Glutamatergic neuron (in vitro differentiated cells): ENCODE measurements at regions not wholly inside any gene's neighbourhood (a gene's known extent, or its start where the extent isn't known, plus 50 kb on each side); places are given as distances from the start of the nearest gene placed in this dataset.

ENCODE experiments used
- DNase-seq: peaks from one replicate; pipeline ENCODE4 v3.0.0; 2022
- H3K27ac Mint-ChIP-seq: one replicate; pipeline ENCODE4 v1.8.0; 2020; ENCODE audit warnings: mild to moderate bottlenecking, mixed read lengths, inconsistent platforms; ENCODE audit not compliant: unreplicated experiment
- H3K27me3 Mint-ChIP-seq: one replicate; pipeline ENCODE4 v1.8.0; 2020; ENCODE audit warnings: mild to moderate bottlenecking, moderate library complexity, mixed read lengths, inconsistent platforms; ENCODE audit not compliant: unreplicated experiment
- H3K36me3 Mint-ChIP-seq: one replicate; pipeline ENCODE4 v1.8.0; 2020; ENCODE audit warnings: mild to moderate bottlenecking, mixed read lengths, inconsistent platforms; ENCODE audit not compliant: unreplicated experiment
- H3K4me1 Mint-ChIP-seq: one replicate; pipeline ENCODE4 v1.8.0; 2020; ENCODE audit warnings: mild to moderate bottlenecking, low read depth, mixed read lengths, inconsistent platforms; ENCODE audit not compliant: unreplicated experiment
- H3K4me3 Mint-ChIP-seq: one replicate; pipeline ENCODE4 v1.8.0; 2020; ENCODE audit warnings: mild to moderate bottlenecking, mixed read lengths, inconsistent platforms; ENCODE audit not compliant: unreplicated experiment
- H3K9me3 Mint-ChIP-seq: one replicate; pipeline ENCODE4 v1.8.0; 2020; ENCODE audit warnings: mild to moderate bottlenecking, moderate library complexity, mixed read lengths, inconsistent platforms; ENCODE audit not compliant: unreplicated experiment
- TF ChIP-seq, protein P1 (sequence below): fragments of 200-600 bp; sonication (generic); IDR thresholded peaks from one replicate; pipeline ENCODE4 v1.5.0; 2021; ENCODE audit not compliant: partially characterized antibody, unreplicated experiment

DNA sequence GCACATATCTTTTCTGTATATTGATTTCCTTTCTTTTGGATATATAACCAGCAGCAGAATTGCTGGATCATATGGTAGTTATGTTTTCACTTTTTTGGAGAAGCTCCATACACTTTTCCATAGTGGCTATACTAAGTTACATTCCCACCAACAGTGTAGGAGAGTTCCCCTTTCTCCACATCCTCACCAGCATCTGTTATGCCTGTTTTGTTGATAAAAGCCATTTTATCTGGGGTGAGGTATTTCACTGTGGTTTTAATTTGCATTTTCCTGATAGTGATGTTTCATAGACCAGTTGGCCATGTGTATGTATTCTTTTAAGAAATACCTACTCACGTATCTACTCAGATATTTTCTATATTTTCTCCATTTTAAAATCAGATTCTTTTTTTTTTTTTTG, 419.3 kb upstream of the FAT3 start:
- Mint-ChIP-seq H3K27ac (no peak overlapping the region), H3K4me3 (no peak overlapping the region), H3K9me3 (no peaks in the 10 kb centered on the region), H3K27me3 (peaks cover 2% of the 10 kb centered on the region), H3K36me3 (peaks cover 6% of the 10 kb centered on the region), H3K4me1 (peaks cover 23% of the 10 kb centered on the region)
- no peak for DNase-seq
- TF ChIP-seq, protein P1, sequence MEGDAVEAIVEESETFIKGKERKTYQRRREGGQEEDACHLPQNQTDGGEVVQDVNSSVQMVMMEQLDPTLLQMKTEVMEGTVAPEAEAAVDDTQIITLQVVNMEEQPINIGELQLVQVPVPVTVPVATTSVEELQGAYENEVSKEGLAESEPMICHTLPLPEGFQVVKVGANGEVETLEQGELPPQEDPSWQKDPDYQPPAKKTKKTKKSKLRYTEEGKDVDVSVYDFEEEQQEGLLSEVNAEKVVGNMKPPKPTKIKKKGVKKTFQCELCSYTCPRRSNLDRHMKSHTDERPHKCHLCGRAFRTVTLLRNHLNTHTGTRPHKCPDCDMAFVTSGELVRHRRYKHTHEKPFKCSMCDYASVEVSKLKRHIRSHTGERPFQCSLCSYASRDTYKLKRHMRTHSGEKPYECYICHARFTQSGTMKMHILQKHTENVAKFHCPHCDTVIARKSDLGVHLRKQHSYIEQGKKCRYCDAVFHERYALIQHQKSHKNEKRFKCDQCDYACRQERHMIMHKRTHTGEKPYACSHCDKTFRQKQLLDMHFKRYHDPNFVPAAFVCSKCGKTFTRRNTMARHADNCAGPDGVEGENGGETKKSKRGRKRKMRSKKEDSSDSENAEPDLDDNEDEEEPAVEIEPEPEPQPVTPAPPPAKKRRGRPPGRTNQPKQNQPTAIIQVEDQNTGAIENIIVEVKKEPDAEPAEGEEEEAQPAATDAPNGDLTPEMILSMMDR = no peak

DNA sequence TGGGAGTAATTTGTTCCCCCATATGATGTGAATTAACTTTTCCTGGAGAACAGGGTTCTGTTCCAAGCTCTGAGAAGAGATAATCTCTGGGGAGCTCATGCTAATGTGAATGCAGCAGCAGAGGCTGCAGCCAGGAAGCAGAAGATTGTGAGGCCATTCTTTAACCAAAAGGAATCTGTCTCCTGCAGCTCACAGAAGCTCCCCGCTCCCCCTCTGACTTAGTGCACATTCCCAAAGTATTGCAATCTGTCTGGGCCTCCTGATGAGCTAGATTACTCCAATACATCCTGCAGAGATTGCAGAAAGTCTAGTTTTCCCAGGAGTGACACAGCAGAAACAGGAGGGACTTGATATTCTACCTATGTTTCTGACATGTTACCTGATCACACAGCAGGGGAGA, 420.6 kb upstream of the FAT3 start:
- Mint-ChIP-seq H3K27ac (no peak overlapping the region), H3K4me1 (peaks cover 28% of the 10 kb centered on the region), H3K36me3 (no peaks in the 10 kb centered on the region), H3K4me3 (no peak overlapping the region), H3K9me3 (no peaks in the 10 kb centered on the region), H3K27me3 (peaks cover 2% of the 10 kb centered on the region)
- TF ChIP-seq, protein P1 = no peak
- no peak for DNase-seq

DNA sequence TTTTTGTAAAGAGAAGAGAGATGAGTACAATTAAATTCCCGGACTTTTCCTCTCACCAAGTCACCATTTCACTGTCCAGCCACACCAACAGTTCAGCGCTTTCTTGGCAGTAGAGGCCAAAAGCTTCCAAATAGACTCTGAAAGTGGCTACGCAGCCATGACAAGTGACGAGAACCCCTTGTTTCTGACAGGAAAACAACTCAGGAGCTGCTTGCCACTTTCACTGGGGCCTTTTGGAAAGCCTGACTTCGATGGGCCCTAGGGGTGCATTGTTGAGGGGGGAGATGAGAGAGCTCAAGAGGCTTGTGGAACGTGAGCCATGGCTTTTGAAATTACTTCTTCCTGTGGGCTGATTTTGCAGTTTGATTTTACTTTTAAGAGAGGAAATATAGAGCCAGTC, 422.1 kb upstream of the FAT3 start:
- H3K4me1 Mint-ChIP-seq = peaks cover 28% of the 10 kb centered on the region
- H3K27ac Mint-ChIP-seq = peak overlapping the region; percentile 4
- DNase-seq = no peak
- TF ChIP-seq, protein P1 = no peak
- no peak overlapping the region for H3K4me3 Mint-ChIP-seq
- no peaks in the 10 kb centered on the region for H3K36me3 Mint-ChIP-seq
- H3K27me3 Mint-ChIP-seq = peaks cover 2% of the 10 kb centered on the region
- H3K9me3 Mint-ChIP-seq = no peaks in the 10 kb centered on the region

DNA sequence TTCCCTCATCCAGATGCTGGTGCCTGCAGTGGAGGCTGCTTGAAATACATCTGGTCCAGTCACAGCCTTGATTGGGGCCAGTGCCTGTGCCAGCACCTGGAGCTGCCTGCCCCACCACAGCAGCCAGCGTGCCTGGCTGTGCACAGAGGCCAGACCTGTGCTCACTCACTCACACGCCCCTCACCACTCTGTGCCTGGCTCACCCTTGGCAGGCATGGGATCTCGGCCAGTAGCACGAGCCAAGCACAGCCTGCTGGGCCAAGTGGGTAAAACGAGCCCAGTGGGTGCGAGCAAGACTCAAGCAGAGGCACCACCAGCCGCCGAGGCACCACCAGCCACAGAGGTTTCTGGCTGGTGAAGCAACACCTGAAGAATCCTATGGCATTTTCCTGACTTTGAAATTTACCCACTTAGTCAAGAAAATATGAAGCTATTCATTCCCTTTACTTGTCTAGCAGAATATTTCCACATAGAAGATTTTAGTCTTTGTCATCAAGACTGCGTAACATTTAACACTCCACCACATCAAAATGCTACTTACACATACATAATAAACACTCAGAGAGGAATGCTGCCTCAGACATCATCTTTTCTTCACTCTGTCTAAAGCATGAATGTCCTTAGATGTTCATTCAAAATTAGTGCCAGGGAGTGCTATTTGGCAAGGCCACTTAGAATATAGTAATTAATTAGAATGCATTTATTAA, 424.3 kb upstream of the FAT3 start:
- H3K9me3 Mint-ChIP-seq = no peaks in the 10 kb centered on the region
- TF ChIP-seq, protein P1 = no peak
- no peak for DNase-seq
- H3K36me3 Mint-ChIP-seq = no peaks in the 10 kb centered on the region
- H3K4me1 Mint-ChIP-seq = peaks cover 30% of the 10 kb centered on the region
- H3K27ac Mint-ChIP-seq = no peak overlapping the region
- H3K4me3 Mint-ChIP-seq = no peak overlapping the region
- H3K27me3 Mint-ChIP-seq = peaks cover 2% of the 10 kb centered on the region

DNA sequence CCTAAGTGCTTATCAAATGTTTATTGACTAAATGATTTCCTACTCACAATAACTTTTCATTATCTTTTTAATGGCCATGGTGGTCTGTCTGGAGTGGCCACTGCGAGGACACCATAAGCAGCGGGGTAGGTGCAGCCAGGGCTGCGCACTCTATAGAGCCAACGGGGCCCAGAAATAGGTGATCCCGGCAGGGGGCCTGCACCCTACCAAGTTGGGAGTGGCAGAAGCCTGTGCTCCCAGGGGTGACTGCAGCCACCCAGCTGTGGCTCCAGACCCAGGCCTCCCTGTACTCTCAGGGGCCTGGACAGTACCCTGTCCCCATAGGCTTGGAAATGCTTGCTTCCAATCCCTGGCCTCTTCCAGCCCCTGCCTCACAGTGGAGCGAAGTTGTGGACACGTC, 426.4 kb upstream of the FAT3 start:
- Mint-ChIP-seq H3K9me3 (no peaks in the 10 kb centered on the region), H3K4me3 (no peak overlapping the region), H3K27ac (no peak overlapping the region), H3K36me3 (no peaks in the 10 kb centered on the region), H3K4me1 (peaks cover 24% of the 10 kb centered on the region), H3K27me3 (peaks cover 2% of the 10 kb centered on the region)
- DNase-seq = no peak
- TF ChIP-seq, protein P1 = no peak
